Fibroblast of upper back skin (primary cell): ENCODE measurements at regions not wholly inside any gene's neighbourhood (a gene's known extent, or its start where the extent isn't known, plus 50 kb on each side); places are given as distances from the start of the nearest gene placed in this dataset.
"Not testable (repeated sequence)": the region's sequence is repeated elsewhere in the genome, so short reads cannot be mapped to it uniquely, and the experiment has no call there.

ENCODE experiments used
- DNase-seq: peaks from one replicate; pipeline ENCODE4 v3.0.0-alpha.2; 2013

DNA sequence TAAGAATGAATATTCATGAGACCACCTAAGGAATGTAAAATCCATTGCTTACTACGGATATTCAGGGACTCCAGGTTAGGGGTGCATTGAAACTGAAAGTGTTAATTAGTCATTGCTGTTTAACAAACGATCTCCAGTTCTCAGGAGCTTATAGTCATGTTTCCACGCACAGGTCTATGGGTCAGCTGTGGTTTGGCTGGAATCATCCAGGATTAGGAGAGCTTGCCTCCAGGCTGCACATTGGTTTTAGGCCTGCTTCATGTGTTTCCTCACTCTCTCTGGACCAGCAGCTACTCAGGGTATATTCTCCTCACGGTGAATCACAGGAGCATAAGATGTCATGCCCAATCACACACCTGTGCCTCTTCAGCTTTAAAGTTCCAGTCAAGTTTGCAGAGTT is 98.9 kb downstream of the ATXN3L start:
- peak; percentile 66 for DNase-seq

DNA sequence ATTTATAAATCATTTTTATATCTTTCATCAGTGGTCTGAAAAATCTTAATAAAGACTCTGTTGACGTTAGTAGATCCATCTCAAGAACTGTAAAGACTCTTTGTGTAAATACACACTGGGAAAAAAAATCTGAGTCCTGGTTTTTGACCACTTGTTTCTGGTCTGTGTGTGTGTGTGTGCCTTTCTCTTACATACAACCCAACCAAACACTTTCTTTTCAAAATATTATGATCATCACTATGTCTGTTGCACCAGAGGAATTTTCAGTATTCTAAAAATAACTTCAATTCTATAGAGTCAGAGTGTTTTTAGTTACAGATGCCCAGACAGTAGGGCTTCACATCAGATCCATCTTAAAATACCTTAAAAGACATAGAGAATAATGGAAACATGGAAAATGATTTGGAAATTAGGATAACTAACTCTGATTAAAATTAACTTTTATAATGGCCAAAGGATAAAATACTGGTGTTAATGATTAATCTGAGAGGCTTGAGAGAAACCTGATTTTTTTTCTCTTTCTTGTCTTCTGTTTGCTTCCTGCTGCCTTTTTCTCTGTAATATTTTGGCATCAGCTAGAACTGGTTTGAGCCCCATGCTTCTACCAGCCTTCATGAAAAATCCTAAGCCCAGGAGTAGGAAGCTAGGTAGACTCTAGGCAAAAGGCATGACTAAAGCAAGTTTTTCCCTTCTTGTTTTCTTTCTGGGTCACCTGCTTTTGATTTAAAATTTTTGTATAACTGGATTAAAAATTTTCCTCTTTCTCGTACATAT is 99.7 kb downstream of the ATXN3L start:
- peak; percentile 50 for DNase-seq

DNA sequence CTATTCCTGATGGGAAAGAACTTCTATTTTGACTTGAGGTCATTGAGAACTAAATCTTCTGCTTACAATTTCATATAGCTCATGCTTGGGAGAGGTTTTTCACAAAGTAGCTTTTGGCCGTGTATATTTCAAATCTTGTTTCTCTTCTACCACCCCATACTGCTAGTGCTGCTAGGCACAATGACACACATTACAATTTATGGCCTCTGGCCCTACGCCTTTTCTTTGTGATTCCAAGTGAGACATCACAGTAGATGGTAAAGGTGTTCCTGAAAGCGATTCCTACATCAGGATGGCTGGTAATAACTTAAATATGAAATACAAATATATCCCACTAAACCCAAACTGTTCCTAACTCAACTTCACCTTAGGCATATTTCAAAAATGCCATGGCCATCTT is 101.1 kb downstream of the ATXN3L start:
- DNase-seq = no peak

DNA sequence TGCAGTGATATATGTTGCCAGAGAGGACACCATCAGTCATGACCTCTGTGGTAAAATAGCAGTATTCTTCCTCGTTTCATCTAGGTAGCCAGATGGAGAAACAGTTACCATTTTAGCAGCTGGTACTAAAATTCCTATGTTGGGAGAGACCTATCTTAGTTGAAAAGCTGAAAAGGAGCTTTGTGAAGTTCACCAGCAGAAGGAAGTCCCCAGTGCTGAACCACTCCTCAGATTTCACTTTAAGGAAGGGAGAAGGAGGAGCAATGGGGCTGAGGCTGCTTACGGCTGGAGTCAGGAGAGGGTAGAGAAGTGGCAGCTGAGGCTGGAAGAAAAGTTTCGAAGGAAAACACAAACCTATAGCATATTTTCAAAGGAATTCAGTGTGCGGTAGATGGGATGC is 103.7 kb downstream of the ATXN3L start:
- peak; percentile 22 for DNase-seq

DNA sequence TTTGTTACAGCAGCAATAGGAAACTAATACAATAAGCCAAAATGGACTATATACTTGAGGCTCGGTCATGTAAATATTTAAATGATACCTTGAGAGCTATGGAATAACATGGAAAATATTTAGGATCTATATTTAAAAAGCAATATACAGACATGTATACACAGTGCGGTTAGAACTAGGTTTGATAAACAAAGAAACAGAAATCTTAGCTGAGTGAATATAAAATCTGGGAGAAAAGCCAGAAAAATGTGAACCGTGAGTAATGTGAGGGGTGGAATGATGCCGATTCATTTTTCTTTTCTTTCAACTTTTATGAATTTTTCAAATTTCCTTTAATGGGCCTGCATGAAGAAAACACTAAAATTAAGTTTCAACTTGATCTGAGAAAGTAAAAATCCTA is 104.1 kb downstream of the ATXN3L start:
- DNase-seq = peak; percentile 55

DNA sequence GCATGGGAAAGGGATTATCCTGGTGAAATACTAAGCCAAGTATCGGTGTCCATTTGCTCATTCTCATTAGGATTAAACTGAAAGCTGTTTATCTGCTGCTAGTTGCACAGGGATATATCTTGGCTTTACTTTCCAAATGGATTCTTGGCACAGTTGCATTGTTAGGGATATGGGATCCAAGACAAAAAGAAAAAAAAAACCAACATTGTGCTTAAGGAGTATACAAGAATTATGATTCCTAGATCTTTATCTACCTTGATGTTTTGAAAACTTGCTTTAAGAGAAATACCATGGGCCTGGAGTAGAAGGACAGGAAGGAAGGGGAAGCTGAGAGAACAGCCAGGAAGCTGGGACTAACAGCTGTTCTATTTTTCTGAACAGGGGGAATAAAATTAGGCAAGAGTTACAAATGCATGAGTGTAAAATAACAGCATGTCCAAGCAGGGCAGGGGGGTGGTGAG is 107.6 kb downstream of the ATXN3L start:
- DNase-seq = no peak

DNA sequence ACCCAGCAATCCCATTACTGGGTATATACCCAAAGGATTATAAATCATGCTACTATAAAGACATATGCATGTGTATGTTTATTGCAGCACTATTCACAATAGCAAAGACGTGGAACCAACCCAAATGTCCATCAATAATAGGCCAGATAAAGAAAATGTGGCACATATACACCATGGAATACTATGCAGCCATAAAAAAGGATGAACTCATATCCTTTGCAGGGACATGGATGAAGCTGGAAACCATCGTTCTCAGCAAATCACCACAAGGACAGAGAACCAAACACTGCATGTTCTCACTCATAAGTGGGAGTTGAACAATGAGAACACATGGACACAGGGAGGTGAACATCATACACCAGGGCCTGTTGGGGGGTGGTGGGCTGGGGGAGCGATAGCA is 109.7 kb downstream of the ATXN3L start:
- DNase-seq = not testable (repeated sequence)

DNA sequence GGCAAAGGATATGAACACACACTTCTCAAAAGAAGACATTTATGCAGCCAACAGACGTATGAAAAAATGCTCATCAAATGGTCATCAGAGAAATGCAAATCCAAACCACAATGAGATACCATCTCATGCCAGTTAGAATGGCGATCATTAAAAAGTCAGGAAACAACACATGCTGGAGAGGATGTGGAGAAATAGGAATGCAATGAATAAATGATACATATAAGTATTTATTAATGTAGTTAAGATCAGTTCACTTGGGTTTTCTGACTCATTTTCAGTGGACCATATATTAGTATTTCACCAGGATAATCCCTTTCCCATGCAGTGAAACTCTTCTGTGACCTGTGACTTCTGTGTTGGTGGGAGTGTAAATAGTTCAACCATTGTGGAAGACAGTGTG is 110.1 kb downstream of the ATXN3L start:
- DNase-seq = not testable (repeated sequence)

DNA sequence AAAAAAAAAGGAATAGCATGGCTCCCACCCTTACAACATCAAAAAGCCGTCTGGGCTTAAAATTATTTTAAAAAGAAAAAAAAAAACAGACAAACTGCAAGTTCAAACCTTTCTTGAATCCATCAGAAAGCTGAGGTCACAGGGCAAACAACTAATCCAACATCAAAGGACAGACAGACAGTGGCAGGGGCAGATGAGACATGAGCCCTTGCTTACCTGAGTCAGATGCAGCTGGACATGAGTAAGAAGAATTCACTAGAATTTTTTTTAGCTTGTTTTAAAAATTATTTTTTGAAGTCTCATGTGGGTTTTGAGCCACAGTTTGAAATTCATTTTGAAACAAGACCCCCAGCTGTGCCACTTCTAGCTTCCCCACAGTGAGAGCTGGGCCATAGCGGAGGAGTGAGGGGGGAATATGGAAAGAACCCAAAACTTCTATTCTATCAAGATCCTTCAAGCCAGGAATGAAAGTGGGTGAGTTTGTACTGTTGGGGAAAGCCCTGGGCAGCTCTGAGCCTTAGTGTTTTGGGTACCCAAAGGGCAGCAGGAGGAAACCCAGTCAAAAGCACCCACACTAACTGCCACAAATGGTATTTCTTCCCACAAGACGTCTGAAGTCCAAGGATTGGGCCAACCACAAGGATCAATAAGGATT is 111.4 kb downstream of the ATXN3L start:
- no peak for DNase-seq

DNA sequence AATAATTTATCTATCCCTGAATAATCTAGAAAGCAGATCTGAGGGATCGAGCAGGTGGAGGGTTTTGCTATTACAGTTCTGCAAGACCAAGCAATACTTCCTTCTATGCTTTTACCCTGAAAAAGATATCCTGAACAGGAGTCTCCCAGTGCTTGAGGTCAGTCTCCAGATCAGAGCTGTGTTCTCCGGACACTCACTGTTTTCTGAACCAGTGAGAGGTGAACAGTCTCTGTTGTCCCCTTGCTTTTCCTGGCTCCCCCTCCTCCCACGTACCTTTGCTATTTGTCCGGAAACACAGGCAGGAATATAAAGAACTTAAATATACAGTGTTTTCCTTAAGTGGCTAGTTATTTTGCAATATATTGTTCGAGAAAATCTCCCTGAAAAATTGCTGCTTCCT is 116.6 kb downstream of the ATXN3L start:
- DNase-seq = no peak

DNA sequence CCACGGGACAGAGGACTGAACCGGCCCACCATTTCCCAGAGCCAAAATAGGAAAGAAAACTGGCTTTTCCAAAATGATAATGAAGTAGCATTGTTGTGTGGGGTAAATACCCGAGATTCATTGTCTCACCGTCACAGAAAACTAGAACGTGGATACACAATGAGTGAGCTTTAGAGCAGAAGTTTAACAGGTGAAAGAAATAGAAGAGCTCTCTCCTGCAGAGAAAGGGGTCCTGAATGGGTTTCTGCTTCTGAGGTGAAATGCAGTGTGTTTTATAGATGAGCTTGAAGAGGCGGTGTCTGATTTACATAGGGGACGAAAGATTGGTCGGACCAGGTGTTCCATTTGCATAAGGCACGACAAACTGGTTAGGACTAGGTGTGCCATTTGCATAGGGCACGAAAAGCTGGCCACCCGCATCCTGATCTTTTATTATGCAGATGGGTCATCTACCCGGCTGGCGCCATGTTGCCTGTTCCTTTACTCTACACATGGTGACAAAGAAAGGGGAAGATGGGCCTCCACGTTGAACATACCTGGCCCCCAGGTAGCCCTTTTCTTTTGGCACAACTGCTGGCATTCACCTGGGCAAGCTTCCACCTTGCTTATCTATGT is 118.1 kb downstream of the ATXN3L start:
- DNase-seq = no peak

DNA sequence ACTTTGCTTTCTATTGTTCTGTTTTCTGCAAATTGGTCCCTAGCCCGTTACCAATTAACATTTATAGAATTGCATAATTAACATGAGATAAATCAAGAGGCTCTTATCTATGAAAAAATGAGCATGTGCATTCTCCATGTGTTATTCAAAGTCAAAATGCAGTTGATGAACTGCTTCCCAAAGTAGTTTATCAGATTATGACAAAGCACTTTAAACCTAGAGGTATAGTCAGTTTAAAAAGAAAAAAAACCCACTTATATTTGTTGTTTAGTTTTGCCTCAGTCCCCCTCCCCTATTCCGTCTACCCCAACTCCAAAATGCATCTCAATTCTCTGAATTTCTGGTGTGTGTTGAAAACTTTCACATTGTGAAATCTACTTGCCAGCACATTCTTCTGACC is 119.5 kb downstream of the ATXN3L start:
- DNase-seq = no peak

DNA sequence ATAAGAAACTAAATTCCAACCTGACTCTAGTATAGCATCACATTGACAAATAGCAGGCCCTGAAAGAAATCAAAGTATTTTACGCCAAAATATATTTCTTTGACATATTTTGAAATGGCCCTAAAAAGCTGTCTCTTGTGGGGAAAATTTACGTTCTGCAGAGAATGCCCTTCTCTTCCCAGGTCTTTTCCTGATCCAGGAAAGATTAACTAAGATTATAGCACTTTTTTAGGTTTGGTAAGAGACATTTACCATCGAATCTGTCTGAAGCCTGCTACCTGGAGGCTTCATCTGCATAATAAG is 121.1 kb downstream of the ATXN3L start:
- DNase-seq = no peak

DNA sequence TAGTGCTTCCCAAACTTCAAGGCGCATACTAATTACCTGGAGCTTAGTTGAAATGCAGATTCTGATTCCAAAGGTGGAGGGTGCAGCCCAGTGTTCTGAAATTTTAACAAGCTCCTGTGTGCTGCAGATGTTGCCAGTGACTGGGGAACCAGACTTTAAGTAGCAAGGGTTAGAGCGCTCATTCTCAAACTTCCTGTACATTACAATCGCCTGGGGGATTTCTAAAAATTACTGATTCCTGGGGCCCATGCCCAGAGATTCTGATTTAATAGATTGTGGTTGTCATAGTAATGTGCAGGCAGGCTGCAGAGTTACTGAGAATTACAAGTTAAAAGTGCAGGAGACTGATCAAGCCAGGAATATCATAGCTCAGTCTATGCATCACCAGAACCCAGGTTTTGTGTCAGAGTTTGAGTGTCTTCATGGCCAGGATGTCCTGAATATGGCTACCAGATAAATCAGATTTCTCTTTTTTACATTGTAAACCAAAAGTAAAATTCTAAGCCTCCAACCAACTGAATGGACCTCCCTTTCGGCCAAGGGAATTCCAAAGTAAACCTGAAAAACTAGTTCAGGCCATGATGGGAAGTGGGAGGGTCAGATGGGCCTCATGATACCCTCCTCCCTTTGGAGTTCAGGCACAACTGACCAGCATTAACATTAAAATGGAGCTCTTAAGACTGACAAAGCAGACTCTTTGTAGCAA is 121.6 kb downstream of the ATXN3L start:
- no peak for DNase-seq

DNA sequence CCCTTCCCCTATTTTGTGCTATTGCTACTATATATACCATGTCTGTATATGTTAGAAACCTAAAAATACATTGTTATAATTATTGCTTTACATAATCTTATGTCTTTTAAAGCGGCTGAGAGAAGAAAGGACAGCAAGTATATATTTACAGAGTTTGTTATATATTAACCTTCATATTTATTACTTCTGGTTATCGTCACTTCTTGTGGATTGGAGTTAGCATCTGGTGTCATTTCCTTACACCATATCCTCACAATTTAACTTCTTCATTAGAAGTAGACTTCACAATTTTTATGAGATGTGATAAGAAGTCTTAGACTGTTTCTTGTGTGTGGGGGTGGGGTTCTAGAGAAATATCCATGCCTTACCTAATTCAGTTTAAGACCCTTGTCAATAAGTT is 123.1 kb downstream of the ATXN3L start:
- no peak for DNase-seq

DNA sequence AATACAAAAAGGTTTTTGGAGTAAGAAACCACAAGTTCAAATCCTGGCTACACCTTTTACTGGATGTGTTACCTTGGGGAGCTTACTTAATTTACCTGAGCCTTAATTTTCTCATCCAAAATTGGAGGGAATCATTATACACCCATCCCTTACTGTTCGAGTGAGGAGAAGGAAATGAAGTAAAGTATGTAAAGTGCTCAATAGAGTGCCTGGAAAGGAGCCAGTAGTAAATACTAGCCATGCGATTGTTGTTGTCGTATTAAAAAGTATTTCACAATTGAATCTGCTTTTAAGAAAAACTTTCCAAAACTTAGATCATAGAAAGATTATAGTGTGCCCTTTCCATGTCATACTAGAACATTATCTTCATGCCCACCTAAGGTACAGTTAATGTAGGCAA is 124.5 kb downstream of the ATXN3L start:
- DNase-seq = no peak

DNA sequence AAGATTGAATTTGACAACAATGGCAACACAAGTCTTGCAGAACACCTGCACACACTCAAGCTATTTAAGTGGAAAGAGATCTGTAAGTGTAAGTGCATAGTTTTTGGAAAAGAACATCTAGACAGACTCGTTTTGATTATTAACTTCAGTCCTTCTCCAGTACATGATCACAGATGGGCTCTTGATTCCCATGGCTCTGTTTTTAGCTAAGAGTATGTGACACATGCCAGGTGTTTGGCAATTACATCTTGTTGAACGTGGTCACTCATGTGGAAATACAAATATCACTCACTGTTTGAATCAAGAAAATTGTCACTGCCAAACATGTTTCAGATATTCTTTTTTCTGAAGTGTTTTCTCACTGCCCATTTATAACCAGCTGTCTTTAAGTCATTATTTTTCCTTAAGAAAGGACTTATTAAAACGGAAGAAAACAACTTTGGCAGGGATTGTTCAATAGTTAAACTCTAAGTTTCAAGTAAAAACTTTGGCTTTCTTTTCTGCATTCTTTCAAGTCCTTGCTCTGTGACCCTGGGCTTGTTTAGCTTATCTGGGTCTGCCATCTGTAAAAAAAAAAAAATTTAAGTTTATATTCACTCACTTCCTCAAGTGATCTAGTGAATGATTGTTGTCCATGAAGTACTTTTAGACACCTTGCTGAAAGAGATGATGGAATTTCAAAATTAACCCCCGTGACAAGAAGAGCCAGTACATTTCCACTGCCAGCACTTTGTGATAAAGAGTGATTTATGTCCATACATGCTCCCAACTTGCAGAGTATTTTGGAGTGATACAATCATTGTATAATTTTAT is 125.4 kb downstream of the ATXN3L start:
- DNase-seq = peak; percentile 16

DNA sequence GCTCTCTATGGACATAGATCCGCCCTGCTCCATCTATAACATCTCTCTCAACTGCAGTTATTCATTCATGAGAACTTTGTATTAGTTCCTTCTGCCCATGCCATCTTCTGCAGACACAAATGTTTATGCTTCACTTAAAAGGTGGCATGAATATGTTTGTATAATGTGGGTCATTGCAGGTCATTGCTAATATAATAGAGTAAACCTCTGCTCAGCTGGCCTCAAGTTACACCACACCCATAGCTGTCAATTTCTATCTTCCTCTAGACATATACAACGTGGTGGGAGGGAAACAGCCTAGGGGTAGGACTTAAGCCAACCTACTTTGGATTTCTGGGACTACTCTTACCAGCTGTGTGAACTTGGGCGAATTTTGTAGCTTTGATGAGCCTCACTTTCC is 129.8 kb downstream of the ATXN3L start:
- DNase-seq = no peak

DNA sequence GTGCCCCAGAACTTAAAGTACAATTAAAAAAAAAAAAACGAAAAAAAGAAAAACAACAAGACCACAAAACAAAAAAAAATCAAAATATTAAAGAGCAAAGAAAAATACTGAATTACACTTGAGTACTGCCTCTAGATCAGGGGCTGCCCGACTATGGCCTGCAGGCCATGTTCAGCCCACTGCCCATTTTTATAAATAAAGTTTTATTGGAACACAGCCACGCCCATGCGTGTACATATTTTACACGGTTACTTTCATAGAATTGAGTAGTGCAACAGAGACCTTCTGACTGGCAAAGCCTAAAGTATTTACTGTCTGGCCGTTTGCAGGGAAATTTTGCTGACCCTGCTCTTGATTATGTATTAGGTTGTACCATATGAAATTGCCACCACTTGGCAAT is 130.5 kb downstream of the ATXN3L start:
- DNase-seq = no peak

DNA sequence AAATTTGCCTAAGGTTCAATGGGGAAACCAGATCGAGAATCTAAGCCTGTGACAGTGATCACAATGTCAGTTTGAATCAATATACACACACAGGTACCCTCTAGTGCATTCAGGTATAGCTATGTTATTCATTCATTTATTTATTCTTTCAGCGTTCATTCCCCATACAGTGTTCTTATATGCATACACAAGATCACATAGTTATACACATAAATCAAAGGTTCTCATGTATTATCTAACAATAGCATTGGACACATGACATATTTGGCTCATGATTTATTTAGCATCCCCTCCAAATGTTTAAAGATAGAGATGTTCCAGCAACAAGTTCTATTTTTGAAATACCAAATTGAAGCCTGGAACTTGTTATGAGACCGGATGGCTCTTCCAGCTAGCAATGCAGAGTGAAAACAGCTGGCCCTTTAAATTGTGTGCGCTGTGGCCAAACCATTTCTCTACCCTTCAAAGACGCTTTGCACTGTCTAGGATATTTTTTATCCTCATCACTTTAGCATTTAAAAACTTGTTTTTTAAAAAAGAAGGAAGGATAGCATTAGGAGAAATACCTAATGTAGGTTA is 131.0 kb downstream of the ATXN3L start:
- no peak for DNase-seq

DNA sequence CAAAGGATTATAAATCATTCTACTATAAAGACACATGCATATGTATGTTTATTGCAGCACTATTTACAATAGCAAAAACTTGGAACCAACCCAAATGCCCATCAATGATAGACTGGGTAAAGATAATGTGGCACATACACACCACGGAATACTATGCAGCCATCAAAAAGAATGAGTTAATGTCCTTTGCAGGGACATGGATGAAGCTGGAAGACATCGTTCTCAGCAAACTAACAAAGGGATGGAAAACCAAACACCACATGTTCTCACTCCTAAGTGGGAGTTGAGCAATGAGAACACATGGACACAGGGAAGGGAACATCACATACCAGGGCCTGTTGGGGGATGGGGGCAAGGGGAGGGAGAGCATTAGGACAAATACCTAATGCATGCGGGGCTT is 133.2 kb downstream of the ATXN3L start:
- DNase-seq = not testable (repeated sequence)

DNA sequence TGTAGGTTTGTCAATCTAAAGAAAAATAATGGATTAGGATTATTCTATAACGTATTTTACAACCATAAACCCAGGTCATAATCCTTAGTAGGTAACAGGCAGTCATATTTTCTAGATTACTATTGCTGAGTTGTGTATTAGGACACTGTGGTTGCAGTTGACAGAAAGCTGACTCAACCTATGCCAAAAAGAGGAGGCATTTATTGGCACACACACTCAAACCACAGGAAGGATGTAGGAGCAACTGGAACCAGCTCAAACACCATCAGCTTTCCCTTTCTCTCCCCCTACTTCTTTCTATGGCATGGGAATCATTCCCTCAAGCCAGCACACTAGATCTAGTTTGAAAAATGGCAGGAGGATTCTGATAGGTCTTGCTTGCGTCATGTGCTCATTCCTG is 136.4 kb upstream of the FAM9C start:
- DNase-seq = peak; percentile 62

DNA sequence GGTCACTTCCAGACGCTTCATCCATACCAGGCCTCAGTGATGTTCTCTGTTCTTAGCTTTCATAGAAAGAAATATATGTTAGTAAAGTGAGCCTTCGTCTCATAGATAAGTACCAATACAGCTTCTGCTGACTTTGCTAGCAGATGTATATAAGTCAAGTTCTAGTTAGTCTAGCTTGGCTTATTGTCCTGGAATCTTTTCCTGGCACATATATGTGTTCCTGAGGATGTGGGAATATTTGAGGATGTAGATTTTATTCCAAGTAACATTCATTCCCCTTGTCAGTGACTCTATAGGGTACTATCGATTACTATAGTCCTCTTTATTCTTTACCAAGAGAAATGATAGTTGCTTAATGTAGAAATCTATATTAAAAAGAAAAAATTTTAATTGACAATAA is 135.2 kb upstream of the FAM9C start:
- no peak for DNase-seq
